A549 (cell line): ENCODE measurements at regions not wholly inside any gene's neighbourhood (a gene's known extent, or its start where the extent isn't known, plus 50 kb on each side); places are given as distances from the start of the nearest gene placed in this dataset.

Experiments
- ATAC-seq, 2 experiments: fragments of 200-7000 bp in 1 of 2; fragments of >200 bp in 1 of 2; cut with Nextera tagmentation in 1 of 2; cut with Tn5 transposase in 1 of 2; 3 replicates each; pipeline versions ENCODE4 v1.8.0 to v1.9.1; 2018 to 2020; ENCODE audit warnings: mild to moderate bottlenecking in 1 of 2, moderate library complexity in 1 of 2
- CTCF ChIA-PET: fragments of 300-600 bp; sonication (Branson Sonifier 250); formaldehyde crosslinking; extraction: SDS; loops from one replicate; lab custom pipeline; 2021; ENCODE audit warnings: antibody characterized with exemption, inconsistent platforms; lab: Yijun Ruan, JAX
- POLR2A ChIA-PET: fragments of 350-600 bp; formaldehyde crosslinking; extraction: SDS; loops from one replicate; lab custom pipeline; 2021; ENCODE audit warnings: antibody characterized with exemption, inconsistent platforms; lab: Yijun Ruan, JAX
- DNase-seq, 2 experiments: peaks; one replicate each; pipeline versions ENCODE4 v3.0.0 to v3.0.0-alpha.2; 2011 to 2016; ENCODE audit warnings: low read depth in 1 of 2, low spot score in 1 of 2
- FAIRE-seq: peaks from 2 replicates; lab custom pipeline; 2011; peaks lifted over from hg19 to GRCh38; lab: Jason Lieb, UNC
- H3K27ac ChIP-seq, 2 experiments: fragments of >200 bp; sonication (Bioruptor Twin); formaldehyde crosslinking; 3 replicates each; pipeline ENCODE4 v1.5.1; 2016 to 2017
- H3K4me1 ChIP-seq: fragments of >200 bp; sonication (Bioruptor Twin); formaldehyde crosslinking; 3 replicates; pipeline ENCODE4 v1.6.1; 2016
- H3K4me2 ChIP-seq: fragments of >200 bp; sonication (Bioruptor Twin); formaldehyde crosslinking; 3 replicates; pipeline ENCODE4 v1.6.1; 2016
- H3K4me3 ChIP-seq: fragments of >200 bp; sonication (Bioruptor Twin); formaldehyde crosslinking; 3 replicates; pipeline ENCODE4 v1.5.1; 2016
- H3K9me3 ChIP-seq: fragments of >200 bp; sonication (Bioruptor Twin); formaldehyde crosslinking; 3 replicates; pipeline ENCODE4 v1.6.1; 2016
- CEBPB ChIP-seq, 2 experiments: fragments of >200 bp in 1 of 2; sonication (Bioruptor Twin) in 1 of 2; formaldehyde crosslinking in 1 of 2; IDR thresholded peaks; 2 replicates each; pipeline ENCODE4 v1.6.1; 2012 to 2016
- CHD4 ChIP-seq: fragments of 200-600 bp; sonication (generic); IDR thresholded peaks from 2 replicates; pipeline ENCODE4 v1.6.1; 2016; ENCODE audit warnings: antibody characterized with exemption, mild to moderate bottlenecking, borderline replicate concordance
- EHF ChIP-seq: fragments of 250-450 bp; sonication (Bioruptor Pico); IDR thresholded peaks from 2 replicates; pipeline ENCODE4 v1.5.0; 2020; ENCODE audit warnings: mild to moderate bottlenecking
- EP300 ChIP-seq, 2 experiments: fragments of >200 bp; sonication (Bioruptor Twin); formaldehyde crosslinking; IDR thresholded peaks; 2 replicates in 1 of 2; 3 replicates in 1 of 2; pipeline ENCODE4 v1.6.1; 2016 to 2017
- FOSL2 ChIP-seq, 2 experiments: fragments of 450-650 bp in 1 of 2; fragments of >200 bp in 1 of 2; sonication (Bioruptor Twin) in 1 of 2; formaldehyde crosslinking; IDR thresholded peaks; 2 replicates each; pipeline versions ENCODE4 v1.5.0 to v1.6.1; 2016 to 2020; ENCODE audit warnings: mild to moderate bottlenecking in 1 of 2, moderate library complexity in 1 of 2
- FOXS1 ChIP-seq: fragments of 250-450 bp; sonication (Bioruptor Pico); IDR thresholded peaks from 2 replicates; pipeline ENCODE4 v1.5.0; 2020; ENCODE audit warnings: mild to moderate bottlenecking, moderate library complexity
- HEYL ChIP-seq: fragments of 250-450 bp; sonication (Bioruptor Pico); IDR thresholded peaks from 2 replicates; pipeline ENCODE4 v1.8.0; 2021; ENCODE audit warnings: mild to moderate bottlenecking, moderate library complexity
- HOXA7 ChIP-seq: fragments of 250-450 bp; sonication (Bioruptor Pico); IDR thresholded peaks from 2 replicates; pipeline ENCODE4 v1.5.0; 2020; ENCODE audit warnings: mild to moderate bottlenecking, moderate library complexity
- HOXB13 ChIP-seq: fragments of 250-450 bp; sonication (Bioruptor Pico); IDR thresholded peaks from 2 replicates; pipeline ENCODE4 v1.5.0; 2020; ENCODE audit warnings: low read depth, mild to moderate bottlenecking, moderate library complexity
- KDM5A ChIP-seq: fragments of 200-600 bp; sonication (generic); IDR thresholded peaks from 2 replicates; pipeline ENCODE4 v1.6.1; 2016; ENCODE audit warnings: antibody characterized with exemption, mild to moderate bottlenecking
- MAFK ChIP-seq: fragments of 450-650 bp; IDR thresholded peaks from 2 replicates; pipeline ENCODE4 v1.6.1; 2014; ENCODE audit not compliant: partially characterized antibody
- MAZ ChIP-seq: fragments of 150-350 bp; IDR thresholded peaks from 2 replicates; pipeline ENCODE4 v1.6.1; 2014; ENCODE audit warnings: antibody characterized with exemption, low read depth, low read length, borderline replicate concordance
- NPAS2 ChIP-seq: fragments of 250-450 bp; sonication (Bioruptor Pico); IDR thresholded peaks from 2 replicates; pipeline ENCODE4 v1.8.0; 2022; ENCODE audit warnings: mild to moderate bottlenecking, moderate library complexity, borderline replicate concordance
- RAD21 ChIP-seq, 2 experiments: fragments of >200 bp in 1 of 2; sonication (Bioruptor Twin) in 1 of 2; formaldehyde crosslinking in 1 of 2; IDR thresholded peaks in 1 of 2; conservative IDR thresholded peaks in 1 of 2; 2 replicates in 1 of 2; 3 replicates in 1 of 2; pipeline ENCODE4 v1.6.1; 2012 to 2018; ENCODE audit warnings: inconsistent platforms in 1 of 2
- SMC3 ChIP-seq: fragments of >200 bp; sonication (Bioruptor Twin); formaldehyde crosslinking; IDR thresholded peaks from 3 replicates; pipeline ENCODE4 v1.6.1; 2018; ENCODE audit warnings: inconsistent platforms
- TFCP2L1 ChIP-seq: fragments of 250-450 bp; sonication (Bioruptor Pico); IDR thresholded peaks from 2 replicates; pipeline ENCODE4 v1.5.0; 2021; ENCODE audit warnings: mild to moderate bottlenecking
- ZC3H11A ChIP-seq: fragments of 450-650 bp; IDR thresholded peaks from 2 replicates; pipeline ENCODE4 v1.6.1; 2014; ENCODE audit warnings: antibody characterized with exemption, mild to moderate bottlenecking
- ZNF302 ChIP-seq: fragments of 250-450 bp; sonication (Bioruptor Pico); IDR thresholded peaks from 2 replicates; pipeline ENCODE4 v1.9.0; 2021; ENCODE audit warnings: inconsistent platforms, mild to moderate bottlenecking, moderate library complexity
- ZSCAN20 ChIP-seq: fragments of 250-450 bp; sonication (Bioruptor Pico); IDR thresholded peaks from 2 replicates; pipeline ENCODE4 v1.8.0; 2022; ENCODE audit warnings: mild to moderate bottlenecking, moderate library complexity
- WGBS: methylation state at CpG from one replicate; pipeline ENCODE4 v1.1.6; 2017; ENCODE audit errors: missing lambda C conversion rate; 5-methylcytosine and 5-hydroxymethylcytosine counted together
- TF ChIP-seq, protein P1 (sequence below): fragments of >200 bp; sonication (Bioruptor Twin); formaldehyde crosslinking; IDR thresholded peaks from 3 replicates; pipeline ENCODE4 v1.5.1; 2016
- TF ChIP-seq, protein P2 (sequence below): IDR thresholded peaks from 2 replicates; pipeline ENCODE4 v1.6.1; 2012; ENCODE audit warnings: low read depth, borderline replicate concordance

DNA sequence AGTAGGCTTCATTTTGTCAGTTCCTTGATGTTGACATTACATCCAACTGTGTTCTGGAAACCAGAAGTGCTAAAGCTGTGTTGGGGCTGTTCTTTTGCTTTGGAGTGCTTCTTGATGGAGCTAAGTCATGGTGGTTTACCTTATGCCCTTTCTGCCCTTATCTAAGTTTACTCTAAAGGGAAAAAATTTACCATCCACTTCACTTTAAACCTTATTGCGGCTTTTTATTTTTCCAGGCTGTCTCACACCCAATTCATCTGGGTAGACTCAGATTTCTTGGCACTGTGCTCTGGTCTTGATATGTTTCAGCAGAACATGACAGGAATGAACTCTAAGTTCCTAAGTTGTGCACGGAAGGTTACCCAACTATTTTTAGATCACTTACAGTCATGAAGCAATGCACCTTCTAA, 104.7 kb upstream of the TTC29 start:
- no peak overlapping the region for H3K4me3 ChIP-seq
- H3K4me1 ChIP-seq = no peaks in the 10 kb centered on the region
- H3K9me3 ChIP-seq = no peaks in the 10 kb centered on the region
- ChIA-PET POLR2A (no interaction called here), CTCF (interaction anchor here (1.1 kb wide), 1 partner anchor 31 kb away, joined by 4 read pairs; no protein-coding TSS in a partner anchor)
- H3K27ac ChIP-seq = no peak overlapping the region
- FAIRE-seq (no peak), DNase-seq (no peak), ATAC-seq (no peak)
- WGBS = 29% methylated on average over 2 of the region's 2 CpGs
- TF ChIP-seq HOXA7 (CRISPR knock-in tag) = no peak
- TF ChIP-seq, protein P1, sequence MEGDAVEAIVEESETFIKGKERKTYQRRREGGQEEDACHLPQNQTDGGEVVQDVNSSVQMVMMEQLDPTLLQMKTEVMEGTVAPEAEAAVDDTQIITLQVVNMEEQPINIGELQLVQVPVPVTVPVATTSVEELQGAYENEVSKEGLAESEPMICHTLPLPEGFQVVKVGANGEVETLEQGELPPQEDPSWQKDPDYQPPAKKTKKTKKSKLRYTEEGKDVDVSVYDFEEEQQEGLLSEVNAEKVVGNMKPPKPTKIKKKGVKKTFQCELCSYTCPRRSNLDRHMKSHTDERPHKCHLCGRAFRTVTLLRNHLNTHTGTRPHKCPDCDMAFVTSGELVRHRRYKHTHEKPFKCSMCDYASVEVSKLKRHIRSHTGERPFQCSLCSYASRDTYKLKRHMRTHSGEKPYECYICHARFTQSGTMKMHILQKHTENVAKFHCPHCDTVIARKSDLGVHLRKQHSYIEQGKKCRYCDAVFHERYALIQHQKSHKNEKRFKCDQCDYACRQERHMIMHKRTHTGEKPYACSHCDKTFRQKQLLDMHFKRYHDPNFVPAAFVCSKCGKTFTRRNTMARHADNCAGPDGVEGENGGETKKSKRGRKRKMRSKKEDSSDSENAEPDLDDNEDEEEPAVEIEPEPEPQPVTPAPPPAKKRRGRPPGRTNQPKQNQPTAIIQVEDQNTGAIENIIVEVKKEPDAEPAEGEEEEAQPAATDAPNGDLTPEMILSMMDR = no peak
- no peak for TF ChIP-seq TFCP2L1 (CRISPR knock-in tag)
- TF ChIP-seq RAD21 (conservative IDR thresholded peaks at IDR 0.05 in 1 of 2, IDR thresholded peaks at IDR 0.05 in 1 of 2) = no peak
- no peak overlapping the region for H3K4me2 ChIP-seq

GRCh38 chr4:147052361-147052760, 106.7 kb upstream of the TTC29 start:
- POLR2A ChIA-PET = no interaction called here
- WGBS = 56% methylated on average over 2 of the region's 2 CpGs
- DNase-seq = no peak
- H3K4me2 ChIP-seq = no peak overlapping the region
- CTCF ChIA-PET = no interaction called here
- H3K4me3 ChIP-seq = no peak overlapping the region
- TF ChIP-seq EHF (no peak), MAFK (no peak), FOXS1 (CRISPR knock-in tag) (no peak), SMC3 (no peak), EP300 (IDR thresholded peaks at IDR 0.05) (no peak), ZSCAN20 (CRISPR knock-in tag) (no peak), CHD4 (no peak), KDM5A (no peak), MAZ (no peak), NPAS2 (CRISPR knock-in tag) (no peak), ZNF302 (CRISPR knock-in tag) (no peak), FOSL2 (IDR thresholded peaks at IDR 0.05) (no peak), FOSL2 (CRISPR knock-in tag; IDR thresholded peaks at IDR 0.05) (no peak), HEYL (no peak), HOXB13 (CRISPR knock-in tag) (no peak), ZC3H11A (no peak), CEBPB (IDR thresholded peaks at IDR 0.05) (no peak)
- TF ChIP-seq, protein P1 = no peak
- TF ChIP-seq, protein P2, sequence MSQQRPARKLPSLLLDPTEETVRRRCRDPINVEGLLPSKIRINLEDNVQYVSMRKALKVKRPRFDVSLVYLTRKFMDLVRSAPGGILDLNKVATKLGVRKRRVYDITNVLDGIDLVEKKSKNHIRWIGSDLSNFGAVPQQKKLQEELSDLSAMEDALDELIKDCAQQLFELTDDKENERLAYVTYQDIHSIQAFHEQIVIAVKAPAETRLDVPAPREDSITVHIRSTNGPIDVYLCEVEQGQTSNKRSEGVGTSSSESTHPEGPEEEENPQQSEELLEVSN = no peak
- TF ChIP-seq, all 56 proteins: peak for 0
- no peak for FAIRE-seq
- Histone ChIP-seq H3K27ac (no peak overlapping the region), H3K4me1 (no peaks in the 10 kb centered on the region), H3K9me3 (no peaks in the 10 kb centered on the region)
- no peak for ATAC-seq
